ENCODE measurements at regions not wholly inside any gene's neighbourhood (a gene's known extent, or its start where the extent isn't known, plus 50 kb on each side); places are given as distances from the start of the nearest gene placed in this dataset.

- POLR2A ChIA-PET, result no interaction called here
- no peak overlapping the region for H3K4me3 ChIP-seq (ENCODE audit: low read depth, low read length)
- no peaks in the 10 kb centered on the region for H3K9me3 ChIP-seq (ENCODE audit: control insufficient read depth, insufficient read depth, low read depth, low read length)
- H3K36me3 ChIP-seq (ENCODE audit: control insufficient read depth in 2 of 2, insufficient read depth in 1 of 2, low read length in 2 of 2), result no peaks in the 10 kb centered on the region
- no peaks in the 10 kb centered on the region for H3K4me1 ChIP-seq (ENCODE audit: control insufficient read depth, insufficient read depth, low read length)
- no peak overlapping the region for H3K27ac ChIP-seq (ENCODE audit: extremely low read depth, low read depth, low read length)
- TF ChIP-seq PRDM4 (tag by site-specific recombination; IDR thresholded peaks at IDR 0.05) (no peak), PRDM2 (tag by site-specific recombination; IDR thresholded peaks at IDR 0.05; ENCODE audit: borderline replicate concordance) (no peak), ZNF473 (tag by site-specific recombination; IDR thresholded peaks at IDR 0.05) (no peak), ZSCAN30 (tag by site-specific recombination; IDR thresholded peaks at IDR 0.05) (no peak), ZNF843 (tag by site-specific recombination; IDR thresholded peaks at IDR 0.05) (no peak)
- CTCF ChIA-PET, result interaction anchor here (0.7 kb wide), 1 partner anchor 10 kb away, joined by 4 read pairs; no protein-coding TSS in a partner anchor
Measured at GRCh38 chr14:26947265-26947664, 349.4 kb upstream of the NOVA1 start.

GRCh38 chr14:26959437-26959836 is 361.6 kb upstream of the NOVA1 start:
- no peaks in the 10 kb centered on the region for H3K9me3 ChIP-seq (ENCODE audit: control insufficient read depth, insufficient read depth, low read depth, low read length)
- H3K4me3 ChIP-seq (ENCODE audit: low read depth, low read length), result no peak overlapping the region
- TF ChIP-seq ZNF391 (tag by site-specific recombination; IDR thresholded peaks at IDR 0.05; ENCODE audit: borderline replicate concordance, low read depth), result no peak
- H3K4me1 ChIP-seq (ENCODE audit: control insufficient read depth, insufficient read depth, low read length), result no peaks in the 10 kb centered on the region
- H3K27ac ChIP-seq (ENCODE audit: extremely low read depth, low read depth, low read length), result no peak overlapping the region
- CTCF ChIA-PET, result no interaction called here
- POLR2A ChIA-PET, result no interaction called here
- H3K36me3 ChIP-seq (ENCODE audit: control insufficient read depth in 2 of 2, insufficient read depth in 1 of 2, low read length in 2 of 2), result no peaks in the 10 kb centered on the region

GRCh38 chr14:26959972-26960660 is 362.3 kb upstream of the NOVA1 start:
- ChIA-PET POLR2A (no interaction called here), CTCF (no interaction called here)
- Histone ChIP-seq H3K4me1 (ENCODE audit: control insufficient read depth, insufficient read depth, low read length) (no peaks in the 10 kb centered on the region), H3K27ac (ENCODE audit: extremely low read depth, low read depth, low read length) (no peak overlapping the region), H3K9me3 (ENCODE audit: control insufficient read depth, insufficient read depth, low read depth, low read length) (no peaks in the 10 kb centered on the region), H3K4me3 (ENCODE audit: low read depth, low read length) (no peak overlapping the region), H3K36me3 (ENCODE audit: control insufficient read depth in 2 of 2, insufficient read depth in 1 of 2, low read length in 2 of 2) (no peaks in the 10 kb centered on the region)
- TF ChIP-seq BCL11B (tag by site-specific recombination; IDR thresholded peaks at IDR 0.05; ENCODE audit: low read depth) (no peak), ZEB2 (tag by site-specific recombination; IDR thresholded peaks at IDR 0.05) (no peak), ZNF350 (tag by site-specific recombination; IDR thresholded peaks at IDR 0.05) (no peak), ZNF521 (tag by site-specific recombination; IDR thresholded peaks at IDR 0.05) (no peak), ZBTB1 (tag by site-specific recombination; IDR thresholded peaks at IDR 0.05) (no peak), ZNF48 (tag by site-specific recombination; IDR thresholded peaks at IDR 0.05) (no peak), ZNF488 (tag by site-specific recombination; IDR thresholded peaks at IDR 0.05) (no peak), ZNF530 (tag by site-specific recombination; IDR thresholded peaks at IDR 0.05; ENCODE audit: low read depth) (no peak), ZSCAN5A (tag by site-specific recombination; IDR thresholded peaks at IDR 0.05) (no peak), ZNF585B (tag by site-specific recombination; IDR thresholded peaks at IDR 0.05) (no peak), ZBTB20 (tag by site-specific recombination; IDR thresholded peaks at IDR 0.05) (no peak), ZNF26 (tag by site-specific recombination; IDR thresholded peaks at IDR 0.05) (no peak)

Measured in HEK293 (cell line).